H9 (cell line): ENCODE measurements at regions not wholly inside any gene's neighbourhood (a gene's known extent, or its start where the extent isn't known, plus 50 kb on each side); places are given as distances from the start of the nearest gene placed in this dataset.
A peak's percentile ranks its signal among the peaks of the same experiment; 100 is the strongest.

Experiments
- DNase-seq: peaks from one replicate; pipeline ENCODE4 v3.0.0-alpha.2; 2017
- H2AFZ ChIP-seq: one replicate; pipeline ENCODE4 v1.6.1; 2013; ENCODE audit warnings: mild to moderate bottlenecking, low read length, control low read depth, moderate library complexity
- H2AK5ac ChIP-seq: 2 replicates; pipeline ENCODE4 v1.6.1; 2013; ENCODE audit warnings: low read length, control low read depth, mixed read lengths; ENCODE audit not compliant: insufficient read length
- H2BK120ac ChIP-seq: one replicate; pipeline ENCODE4 v1.6.1; 2013; ENCODE audit warnings: low read depth, mild to moderate bottlenecking, low read length, control low read depth, inconsistent platforms; ENCODE audit not compliant: poor library complexity, severe bottlenecking
- H2BK12ac ChIP-seq: 2 replicates; pipeline ENCODE4 v1.6.1; 2013; ENCODE audit warnings: low read length, control low read depth, mixed read lengths, low read depth; ENCODE audit not compliant: insufficient read length
- H2BK15ac ChIP-seq: 2 replicates; pipeline ENCODE4 v1.6.1; 2013; ENCODE audit warnings: low read depth, low read length, control low read depth
- H2BK20ac ChIP-seq: one replicate; pipeline ENCODE4 v1.6.1; 2013; ENCODE audit warnings: low read depth, mild to moderate bottlenecking, low read length, control low read depth, inconsistent platforms; ENCODE audit not compliant: poor library complexity, severe bottlenecking
- H2BK5ac ChIP-seq: 2 replicates; pipeline ENCODE4 v1.6.1; 2013; ENCODE audit warnings: low read length, control low read depth, mixed read lengths; ENCODE audit not compliant: insufficient read length
- H3K14ac ChIP-seq: 2 replicates; pipeline ENCODE4 v1.6.1; 2013; ENCODE audit warnings: low read length, control low read depth; ENCODE audit not compliant: insufficient read depth
- H3K18ac ChIP-seq: 2 replicates; pipeline ENCODE4 v1.6.1; 2013; ENCODE audit warnings: low read depth, mild to moderate bottlenecking, mixed read lengths, low read length, control low read depth; ENCODE audit not compliant: insufficient read length
- H3K23ac ChIP-seq: 2 replicates; pipeline ENCODE4 v1.6.1; 2013; ENCODE audit warnings: low read length, control low read depth, mixed read lengths, low read depth; ENCODE audit not compliant: insufficient read length
- H3K23me2 ChIP-seq: 2 replicates; pipeline ENCODE4 v1.6.1; 2013; ENCODE audit warnings: low read depth, mild to moderate bottlenecking, mixed read lengths, low read length, control low read depth; ENCODE audit not compliant: insufficient read length, poor library complexity, severe bottlenecking
- H3K27ac ChIP-seq: 2 replicates; pipeline ENCODE4 v1.5.1; 2013; ENCODE audit warnings: low read length, control low read depth, mixed read lengths, low read depth; ENCODE audit not compliant: insufficient read length
- H3K27me3 ChIP-seq: 2 replicates; pipeline ENCODE4 v1.6.1; 2013; ENCODE audit warnings: low read length, control low read depth, inconsistent platforms; ENCODE audit not compliant: insufficient read depth
- H3K4ac ChIP-seq: 2 replicates; pipeline ENCODE4 v1.6.1; 2013; ENCODE audit warnings: low read depth, mild to moderate bottlenecking, control low read depth, inconsistent platforms, low read length, moderate library complexity
- H3K4me1 ChIP-seq: 2 replicates; pipeline ENCODE4 v1.6.1; 2013; ENCODE audit warnings: low read length, control low read depth, inconsistent platforms; ENCODE audit not compliant: insufficient read depth
- H3K4me2 ChIP-seq: 2 replicates; pipeline ENCODE4 v1.6.1; 2013; ENCODE audit warnings: low read length, control low read depth, mixed read lengths; ENCODE audit not compliant: insufficient read length, insufficient read depth
- H3K56ac ChIP-seq: 2 replicates; pipeline ENCODE4 v1.6.1; 2013; ENCODE audit warnings: low read depth, mild to moderate bottlenecking, mixed read lengths, low read length, control low read depth; ENCODE audit not compliant: insufficient read length
- H3K79me1 ChIP-seq: 2 replicates; pipeline ENCODE4 v1.6.1; 2013; ENCODE audit warnings: low read depth, mild to moderate bottlenecking, moderate library complexity, low read length, control low read depth, inconsistent platforms; ENCODE audit not compliant: insufficient read depth, poor library complexity, severe bottlenecking
- H3K79me2 ChIP-seq: 2 replicates; pipeline ENCODE4 v1.6.1; 2013; ENCODE audit warnings: low read length, control low read depth, inconsistent platforms; ENCODE audit not compliant: insufficient read depth
- H3K9ac ChIP-seq: 2 replicates; pipeline ENCODE4 v1.6.1; 2013; ENCODE audit warnings: low read length, control low read depth, mixed read lengths; ENCODE audit not compliant: insufficient read length; ENCODE audit errors: extremely low read depth
- H3K9me3 ChIP-seq: one replicate; pipeline ENCODE4 v1.6.1; 2013; ENCODE audit warnings: low read depth, low read length, inconsistent platforms; ENCODE audit not compliant: control insufficient read depth
- H3T11ph ChIP-seq: one replicate; pipeline ENCODE4 v1.6.1; 2013; ENCODE audit warnings: mild to moderate bottlenecking, low read length, control low read depth, inconsistent platforms
- H4K20me1 ChIP-seq: one replicate; pipeline ENCODE4 v1.6.1; 2013; ENCODE audit not compliant: control insufficient read depth, insufficient read length, insufficient read depth
- H4K5ac ChIP-seq: 2 replicates; pipeline ENCODE4 v1.6.1; 2013; ENCODE audit warnings: low read depth, mild to moderate bottlenecking, mixed read lengths, low read length, control low read depth; ENCODE audit not compliant: insufficient read length
- H4K8ac ChIP-seq: replicated peaks from 2 replicates; pipeline ENCODE4 v1.6.1; 2013; ENCODE audit warnings: low read length, control low read depth, mixed read lengths, low read depth; ENCODE audit not compliant: insufficient read length
- H4K91ac ChIP-seq: 2 replicates; pipeline ENCODE4 v1.6.1; 2013; ENCODE audit warnings: low read depth, mild to moderate bottlenecking, moderate library complexity, mixed read lengths, low read length, control low read depth; ENCODE audit not compliant: insufficient read length
- H3K27ac Mint-ChIP-seq, 3 experiments: 2 replicates in 2 of 3; 3 replicates in 1 of 3; pipeline ENCODE4 v1.8.0; 2020 to 2021; ENCODE audit warnings: mixed read lengths in 3 of 3, mild to moderate bottlenecking in 1 of 3, moderate library complexity in 1 of 3
- H3K27me3 Mint-ChIP-seq: 2 replicates; pipeline ENCODE4 v1.8.0; 2021; ENCODE audit warnings: low read depth, mild to moderate bottlenecking, moderate library complexity, mixed read lengths
- H3K36me3 Mint-ChIP-seq, 3 experiments: 2 replicates in 2 of 3; 3 replicates in 1 of 3; pipeline ENCODE4 v1.8.0; 2020 to 2021; ENCODE audit warnings: low read depth in 3 of 3, mixed read lengths in 3 of 3; ENCODE audit not compliant: insufficient read depth in 1 of 3
- H3K4me1 Mint-ChIP-seq, 2 experiments: 2 replicates each; pipeline ENCODE4 v1.8.0; 2020; ENCODE audit warnings: mixed read lengths in 2 of 2
- H3K4me3 Mint-ChIP-seq, 2 experiments: 2 replicates in 1 of 2; 3 replicates in 1 of 2; pipeline ENCODE4 v1.8.0; 2020 to 2021; ENCODE audit warnings: mild to moderate bottlenecking in 2 of 2, mixed read lengths in 2 of 2, moderate library complexity in 1 of 2
- H3K9me3 Mint-ChIP-seq, 2 experiments: 2 replicates in 1 of 2; 3 replicates in 1 of 2; pipeline ENCODE4 v1.8.0; 2020; ENCODE audit warnings: mild to moderate bottlenecking in 2 of 2, mixed read lengths in 2 of 2, moderate library complexity in 1 of 2
- CTCF ChIP-seq: fragments of 200-600 bp; sonication (generic); conservative IDR thresholded peaks from 3 replicates; pipeline ENCODE4 v1.8.0; 2021; ENCODE audit warnings: antibody characterized with exemption, mild to moderate bottlenecking

- DNase-seq = no peak
- peaks cover 4% of the 10 kb centered on the region; the same call in 1 of the 2 replicates for H3K27me3 Mint-ChIP-seq
Measured at GRCh38 chr2:116819355-116819754, 995.1 kb upstream of the DDX18 start.

More at GRCh38 chr2:116819355-116819754, 995.1 kb upstream of the DDX18 start:
- H3K4ac ChIP-seq = no peak overlapping the region
- H3K79me1 ChIP-seq = no peaks in the 10 kb centered on the region
- H2AFZ ChIP-seq = no peak overlapping the region
- H3K27me3 ChIP-seq = no peaks in the 10 kb centered on the region
- H3K9ac ChIP-seq = no peak overlapping the region
- H3T11ph ChIP-seq = no peak overlapping the region
- H4K5ac ChIP-seq = no peak overlapping the region
- H3K4me2 ChIP-seq = no peak overlapping the region
- no peak overlapping the region for H3K14ac ChIP-seq
- H4K91ac ChIP-seq = no peak overlapping the region
- no peak overlapping the region for H2AK5ac ChIP-seq
- no peaks in the 10 kb centered on the region for H3K9me3 Mint-ChIP-seq
- no peak overlapping the region for H3K27ac Mint-ChIP-seq
- peak; percentile 58 for TF ChIP-seq CTCF
- no peaks in the 10 kb centered on the region for H3K79me2 ChIP-seq
- no peak overlapping the region for H3K56ac ChIP-seq
- no peaks in the 10 kb centered on the region for H3K4me1 ChIP-seq
- H4K20me1 ChIP-seq = no peaks in the 10 kb centered on the region
- no peak overlapping the region for H3K18ac ChIP-seq
- H3K36me3 Mint-ChIP-seq = no peaks in the 10 kb centered on the region
- H2BK5ac ChIP-seq = no peak overlapping the region
- no peak overlapping the region for H4K8ac ChIP-seq
- H3K23me2 ChIP-seq = no peaks in the 10 kb centered on the region
- H2BK15ac ChIP-seq = no peak overlapping the region
- no peaks in the 10 kb centered on the region for H3K9me3 ChIP-seq
- H2BK20ac ChIP-seq = no peak overlapping the region
- H3K23ac ChIP-seq = no peak overlapping the region
- H3K4me3 Mint-ChIP-seq = no peak overlapping the region
- 0 out of 4 replicates have a peak, but pooled peaks cover 0 to 4% of the 10 kb centered on the region in 2 experiments for H3K4me1 Mint-ChIP-seq
- no peak overlapping the region for H3K27ac ChIP-seq
- no peak overlapping the region for H2BK120ac ChIP-seq
- H2BK12ac ChIP-seq = no peak overlapping the region
